GM23338 (cell line): ENCODE measurements at regions not wholly inside any gene's neighbourhood (a gene's known extent, or its start where the extent isn't known, plus 50 kb on each side); places are given as distances from the start of the nearest gene placed in this dataset.

Source experiments
- CREB1 ChIP-seq: fragments of 250-450 bp; sonication (Bioruptor Pico); IDR thresholded peaks from 2 replicates; pipeline ENCODE4 v1.5.0; 2020; ENCODE audit warnings: low read depth, mild to moderate bottlenecking, moderate library complexity
- ETS1 ChIP-seq: IDR thresholded peaks from 2 replicates; pipeline ENCODE4 v1.6.1; 2016; ENCODE audit warnings: antibody characterized with exemption
- EZH2 ChIP-seq: fragments of 200-600 bp; sonication (generic); IDR thresholded peaks from one replicate; pipeline ENCODE4 v1.8.0; 2017; ENCODE audit warnings: antibody characterized with exemption, mild to moderate bottlenecking, low read depth; ENCODE audit not compliant: unreplicated experiment
- EZH2phosphoT487 ChIP-seq: fragments of 200-600 bp; sonication (generic); IDR thresholded peaks from one replicate; pipeline ENCODE4 v1.8.1; 2018; ENCODE audit warnings: antibody characterized with exemption; ENCODE audit not compliant: unreplicated experiment
- JUNB ChIP-seq: IDR thresholded peaks from one replicate; pipeline ENCODE4 v1.6.1; 2016; ENCODE audit warnings: antibody characterized with exemption; ENCODE audit not compliant: unreplicated experiment
- POLR2AphosphoS5 ChIP-seq: IDR thresholded peaks from 2 replicates; pipeline ENCODE4 v1.6.1; 2016; ENCODE audit warnings: antibody characterized with exemption, low read depth
- STAT1 ChIP-seq: IDR thresholded peaks from one replicate; pipeline ENCODE4 v1.6.1; 2016; ENCODE audit warnings: antibody characterized with exemption; ENCODE audit not compliant: unreplicated experiment
- ZNF114 ChIP-seq: fragments of 250-450 bp; sonication (Bioruptor Pico); IDR thresholded peaks from 2 replicates; pipeline ENCODE4 v1.5.0; 2020; ENCODE audit warnings: mild to moderate bottlenecking, moderate library complexity
- TF ChIP-seq, protein P1 (sequence below): fragments of 250-450 bp; sonication (Bioruptor Pico); IDR thresholded peaks from 2 replicates; pipeline ENCODE4 v1.5.0; 2020; ENCODE audit warnings: mild to moderate bottlenecking, moderate library complexity
- TF ChIP-seq, protein P2 (sequence below), 2 experiments: fragments of 200-600 bp in 1 of 2; sonication (generic) in 1 of 2; conservative IDR thresholded peaks; 2 replicates each; pipeline versions ENCODE4 v1.5.1 to v1.6.1; 2016 to 2017; ENCODE audit warnings: antibody characterized with exemption in 2 of 2, low read depth in 2 of 2, mild to moderate bottlenecking in 2 of 2, moderate library complexity in 1 of 2

- TF ChIP-seq, protein P1, sequence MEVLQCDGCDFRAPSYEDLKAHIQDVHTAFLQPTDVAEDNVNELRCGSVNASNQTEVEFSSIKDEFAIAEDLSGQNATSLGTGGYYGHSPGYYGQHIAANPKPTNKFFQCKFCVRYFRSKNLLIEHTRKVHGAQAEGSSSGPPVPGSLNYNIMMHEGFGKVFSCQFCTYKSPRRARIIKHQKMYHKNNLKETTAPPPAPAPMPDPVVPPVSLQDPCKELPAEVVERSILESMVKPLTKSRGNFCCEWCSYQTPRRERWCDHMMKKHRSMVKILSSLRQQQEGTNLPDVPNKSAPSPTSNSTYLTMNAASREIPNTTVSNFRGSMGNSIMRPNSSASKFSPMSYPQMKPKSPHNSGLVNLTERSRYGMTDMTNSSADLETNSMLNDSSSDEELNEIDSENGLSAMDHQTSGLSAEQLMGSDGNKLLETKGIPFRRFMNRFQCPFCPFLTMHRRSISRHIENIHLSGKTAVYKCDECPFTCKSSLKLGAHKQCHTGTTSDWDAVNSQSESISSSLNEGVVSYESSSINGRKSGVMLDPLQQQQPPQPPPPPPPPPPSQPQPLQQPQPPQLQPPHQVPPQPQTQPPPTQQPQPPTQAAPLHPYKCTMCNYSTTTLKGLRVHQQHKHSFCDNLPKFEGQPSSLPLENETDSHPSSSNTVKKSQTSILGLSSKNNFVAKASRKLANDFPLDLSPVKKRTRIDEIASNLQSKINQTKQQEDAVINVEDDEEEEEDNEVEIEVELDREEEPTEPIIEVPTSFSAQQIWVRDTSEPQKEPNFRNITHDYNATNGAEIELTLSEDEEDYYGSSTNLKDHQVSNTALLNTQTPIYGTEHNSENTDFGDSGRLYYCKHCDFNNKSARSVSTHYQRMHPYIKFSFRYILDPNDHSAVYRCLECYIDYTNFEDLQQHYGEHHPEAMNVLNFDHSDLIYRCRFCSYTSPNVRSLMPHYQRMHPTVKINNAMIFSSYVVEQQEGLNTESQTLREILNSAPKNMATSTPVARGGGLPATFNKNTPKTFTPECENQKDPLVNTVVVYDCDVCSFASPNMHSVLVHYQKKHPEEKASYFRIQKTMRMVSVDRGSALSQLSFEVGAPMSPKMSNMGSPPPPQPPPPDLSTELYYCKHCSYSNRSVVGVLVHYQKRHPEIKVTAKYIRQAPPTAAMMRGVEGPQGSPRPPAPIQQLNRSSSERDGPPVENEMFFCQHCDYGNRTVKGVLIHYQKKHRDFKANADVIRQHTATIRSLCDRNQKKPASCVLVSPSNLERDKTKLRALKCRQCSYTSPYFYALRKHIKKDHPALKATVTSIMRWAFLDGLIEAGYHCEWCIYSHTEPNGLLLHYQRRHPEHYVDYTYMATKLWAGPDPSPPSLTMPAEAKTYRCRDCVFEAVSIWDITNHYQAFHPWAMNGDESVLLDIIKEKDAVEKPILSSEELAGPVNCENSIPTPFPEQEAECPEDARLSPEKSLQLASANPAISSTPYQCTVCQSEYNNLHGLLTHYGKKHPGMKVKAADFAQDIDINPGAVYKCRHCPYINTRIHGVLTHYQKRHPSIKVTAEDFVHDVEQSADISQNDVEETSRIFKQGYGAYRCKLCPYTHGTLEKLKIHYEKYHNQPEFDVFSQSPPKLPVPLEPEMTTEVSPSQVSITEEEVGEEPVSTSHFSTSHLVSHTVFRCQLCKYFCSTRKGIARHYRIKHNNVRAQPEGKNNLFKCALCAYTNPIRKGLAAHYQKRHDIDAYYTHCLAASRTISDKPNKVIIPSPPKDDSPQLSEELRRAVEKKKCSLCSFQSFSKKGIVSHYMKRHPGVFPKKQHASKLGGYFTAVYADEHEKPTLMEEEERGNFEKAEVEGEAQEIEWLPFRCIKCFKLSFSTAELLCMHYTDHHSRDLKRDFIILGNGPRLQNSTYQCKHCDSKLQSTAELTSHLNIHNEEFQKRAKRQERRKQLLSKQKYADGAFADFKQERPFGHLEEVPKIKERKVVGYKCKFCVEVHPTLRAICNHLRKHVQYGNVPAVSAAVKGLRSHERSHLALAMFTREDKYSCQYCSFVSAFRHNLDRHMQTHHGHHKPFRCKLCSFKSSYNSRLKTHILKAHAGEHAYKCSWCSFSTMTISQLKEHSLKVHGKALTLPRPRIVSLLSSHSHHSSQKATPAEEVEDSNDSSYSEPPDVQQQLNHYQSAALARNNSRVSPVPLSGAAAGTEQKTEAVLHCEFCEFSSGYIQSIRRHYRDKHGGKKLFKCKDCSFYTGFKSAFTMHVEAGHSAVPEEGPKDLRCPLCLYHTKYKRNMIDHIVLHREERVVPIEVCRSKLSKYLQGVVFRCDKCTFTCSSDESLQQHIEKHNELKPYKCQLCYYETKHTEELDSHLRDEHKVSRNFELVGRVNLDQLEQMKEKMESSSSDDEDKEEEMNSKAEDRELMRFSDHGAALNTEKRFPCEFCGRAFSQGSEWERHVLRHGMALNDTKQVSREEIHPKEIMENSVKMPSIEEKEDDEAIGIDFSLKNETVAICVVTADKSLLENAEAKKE (CRISPR knock-in tag), result no peak
- no peak for TF ChIP-seq STAT1
- no peak for TF ChIP-seq EZH2phosphoT487
- no peak for TF ChIP-seq EZH2
- no peak for TF ChIP-seq POLR2AphosphoS5
- TF ChIP-seq JUNB, result no peak
- TF ChIP-seq CREB1 (CRISPR knock-in tag), result no peak
- TF ChIP-seq ZNF114 (CRISPR knock-in tag), result no peak
- TF ChIP-seq ETS1, result no peak
- TF ChIP-seq, protein P2, sequence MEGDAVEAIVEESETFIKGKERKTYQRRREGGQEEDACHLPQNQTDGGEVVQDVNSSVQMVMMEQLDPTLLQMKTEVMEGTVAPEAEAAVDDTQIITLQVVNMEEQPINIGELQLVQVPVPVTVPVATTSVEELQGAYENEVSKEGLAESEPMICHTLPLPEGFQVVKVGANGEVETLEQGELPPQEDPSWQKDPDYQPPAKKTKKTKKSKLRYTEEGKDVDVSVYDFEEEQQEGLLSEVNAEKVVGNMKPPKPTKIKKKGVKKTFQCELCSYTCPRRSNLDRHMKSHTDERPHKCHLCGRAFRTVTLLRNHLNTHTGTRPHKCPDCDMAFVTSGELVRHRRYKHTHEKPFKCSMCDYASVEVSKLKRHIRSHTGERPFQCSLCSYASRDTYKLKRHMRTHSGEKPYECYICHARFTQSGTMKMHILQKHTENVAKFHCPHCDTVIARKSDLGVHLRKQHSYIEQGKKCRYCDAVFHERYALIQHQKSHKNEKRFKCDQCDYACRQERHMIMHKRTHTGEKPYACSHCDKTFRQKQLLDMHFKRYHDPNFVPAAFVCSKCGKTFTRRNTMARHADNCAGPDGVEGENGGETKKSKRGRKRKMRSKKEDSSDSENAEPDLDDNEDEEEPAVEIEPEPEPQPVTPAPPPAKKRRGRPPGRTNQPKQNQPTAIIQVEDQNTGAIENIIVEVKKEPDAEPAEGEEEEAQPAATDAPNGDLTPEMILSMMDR (conservative IDR thresholded peaks at IDR 0.05; ENCODE audit: low read depth in 2 of 2), result no peak
Observed at GRCh38 chr19:32032561-32032960, 312.8 kb upstream of the ZNF507 start (continued).
